ENCODE measurements at regions not wholly inside any gene's neighbourhood (a gene's known extent, or its start where the extent isn't known, plus 50 kb on each side); places are given as distances from the start of the nearest gene placed in this dataset.

DNA sequence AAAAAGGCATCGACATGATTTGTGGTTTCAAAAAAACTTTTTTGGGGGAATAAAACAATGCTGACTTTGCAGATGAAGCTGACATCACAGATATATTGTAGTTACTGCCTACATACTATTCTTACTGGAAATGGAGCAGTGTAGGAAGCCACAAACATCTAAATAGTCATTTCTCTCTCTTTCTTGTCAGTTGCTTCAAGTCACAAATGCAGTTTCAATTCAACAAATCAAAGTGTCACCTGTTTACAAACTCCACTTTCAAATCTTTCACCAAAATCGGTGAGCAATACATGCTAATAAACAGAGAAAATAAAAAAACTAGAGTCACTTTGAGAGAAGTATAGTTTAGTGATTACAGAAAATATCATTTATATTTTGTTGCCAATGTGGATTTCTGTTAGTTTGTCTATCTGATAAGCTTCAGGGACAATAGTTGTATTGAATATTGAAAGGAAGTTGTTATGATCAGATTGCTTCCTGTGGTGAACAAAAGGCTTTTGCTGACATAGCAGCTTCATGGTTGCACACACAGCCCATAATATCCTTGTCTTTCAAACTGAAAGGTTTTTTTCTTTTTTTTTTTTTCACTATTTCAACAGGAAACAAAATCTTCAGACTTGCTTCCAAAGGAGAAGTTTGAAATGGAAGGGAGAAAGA, 49.7 kb upstream of the PTPN13 start:
- H3K27me3 ChIP-seq, result no peaks in the 10 kb centered on the region
- no peak overlapping the region for H3K4me3 ChIP-seq
- H3K27ac ChIP-seq, result no peak overlapping the region
- ATAC-seq (no peak), DNase-seq (no peak), FAIRE-seq (no peak)
- TF ChIP-seq, protein P1, sequence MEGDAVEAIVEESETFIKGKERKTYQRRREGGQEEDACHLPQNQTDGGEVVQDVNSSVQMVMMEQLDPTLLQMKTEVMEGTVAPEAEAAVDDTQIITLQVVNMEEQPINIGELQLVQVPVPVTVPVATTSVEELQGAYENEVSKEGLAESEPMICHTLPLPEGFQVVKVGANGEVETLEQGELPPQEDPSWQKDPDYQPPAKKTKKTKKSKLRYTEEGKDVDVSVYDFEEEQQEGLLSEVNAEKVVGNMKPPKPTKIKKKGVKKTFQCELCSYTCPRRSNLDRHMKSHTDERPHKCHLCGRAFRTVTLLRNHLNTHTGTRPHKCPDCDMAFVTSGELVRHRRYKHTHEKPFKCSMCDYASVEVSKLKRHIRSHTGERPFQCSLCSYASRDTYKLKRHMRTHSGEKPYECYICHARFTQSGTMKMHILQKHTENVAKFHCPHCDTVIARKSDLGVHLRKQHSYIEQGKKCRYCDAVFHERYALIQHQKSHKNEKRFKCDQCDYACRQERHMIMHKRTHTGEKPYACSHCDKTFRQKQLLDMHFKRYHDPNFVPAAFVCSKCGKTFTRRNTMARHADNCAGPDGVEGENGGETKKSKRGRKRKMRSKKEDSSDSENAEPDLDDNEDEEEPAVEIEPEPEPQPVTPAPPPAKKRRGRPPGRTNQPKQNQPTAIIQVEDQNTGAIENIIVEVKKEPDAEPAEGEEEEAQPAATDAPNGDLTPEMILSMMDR (IDR thresholded peaks at IDR 0.05), result no peak
- no peaks in the 10 kb centered on the region for H3K9me3 ChIP-seq
- H3K36me3 ChIP-seq, result no peaks in the 10 kb centered on the region
- H3K4me1 ChIP-seq, result no peaks in the 10 kb centered on the region
- 19 to 51% methylated on average over 2 of the region's 2 CpGs for WGBS, 2 donors
- intact Hi-C loops (cut with DNase I), result no loop called here

Small RNA genes lying in the stretch of these regions (microRNA-seq; reads per million reads assigned to microRNA genes)
- gene MIR4452, result 0.29 to 0.77 reads per million in 2 donors
